Stimulated activated CD4-positive, alpha-beta T cell treated with anti-CD3 and anti-CD28 coated beads, Interleukin-12 subunit alpha, Interleukin-12 subunit beta, amount 100 ng/mL, for 48 hours (primary cell): ENCODE measurements at regions not wholly inside any gene's neighbourhood (a gene's known extent, or its start where the extent isn't known, plus 50 kb on each side); places are given as distances from the start of the nearest gene placed in this dataset.

ENCODE experiments used
- DNase-seq, 3 donors: peaks; one replicate each; pipeline ENCODE4 v3.0.0-alpha.2; 2020; ENCODE audit warnings: low read depth in 2 of 3, low spot score in 1 of 3

DNA sequence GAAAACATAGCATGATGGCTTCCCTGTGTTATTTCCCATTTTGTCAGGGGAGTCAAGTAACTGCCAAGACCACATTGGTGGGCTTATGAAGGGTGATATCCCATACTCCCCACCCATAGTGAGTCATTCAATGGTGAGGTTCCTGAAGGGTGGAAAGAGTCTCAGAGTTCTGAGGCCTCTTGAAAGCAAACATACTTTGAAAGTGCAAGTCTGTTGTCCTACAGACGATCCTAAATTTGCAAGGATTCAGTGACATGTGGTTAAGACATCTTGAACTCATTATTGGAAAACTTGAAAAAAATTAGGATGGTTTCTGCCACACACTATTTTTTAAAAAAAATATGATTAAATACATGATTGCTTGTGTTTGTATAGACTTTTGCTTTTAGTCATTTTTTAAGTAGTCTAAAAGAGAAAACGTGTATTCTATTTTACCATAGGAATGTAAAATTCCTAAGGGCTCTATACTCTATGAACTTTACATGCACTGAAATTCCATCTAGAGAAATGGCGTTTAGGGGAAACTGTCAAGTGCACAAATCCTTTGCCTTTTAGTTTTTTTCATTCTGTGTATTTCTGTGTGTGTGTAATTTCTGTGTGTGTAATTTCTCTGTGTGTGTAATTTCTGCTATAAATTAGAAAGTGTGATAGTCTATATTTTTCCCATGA is 225.5 kb upstream of the ADAMTS5 start:
- no peak for DNase-seq

DNA sequence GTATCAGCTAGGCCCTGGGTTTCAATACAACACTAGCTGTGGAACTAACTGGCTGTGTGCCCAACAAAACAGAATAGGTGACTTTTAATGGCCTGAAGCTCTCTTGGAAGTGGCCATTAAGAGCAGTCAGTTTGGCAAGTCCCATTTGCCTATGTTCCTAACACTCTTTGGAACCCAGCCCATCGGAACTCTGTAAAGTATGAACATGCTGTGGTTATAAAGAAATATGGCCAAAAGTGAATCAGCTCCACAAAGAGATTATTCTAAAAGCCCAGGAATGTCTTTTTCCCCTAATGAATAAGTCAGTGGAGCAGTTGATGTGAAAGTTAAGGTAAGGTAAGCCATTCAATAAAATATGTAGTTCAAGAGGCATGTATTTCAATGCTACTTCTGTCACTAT is 223.7 kb upstream of the ADAMTS5 start:
- DNase-seq, result no peak

DNA sequence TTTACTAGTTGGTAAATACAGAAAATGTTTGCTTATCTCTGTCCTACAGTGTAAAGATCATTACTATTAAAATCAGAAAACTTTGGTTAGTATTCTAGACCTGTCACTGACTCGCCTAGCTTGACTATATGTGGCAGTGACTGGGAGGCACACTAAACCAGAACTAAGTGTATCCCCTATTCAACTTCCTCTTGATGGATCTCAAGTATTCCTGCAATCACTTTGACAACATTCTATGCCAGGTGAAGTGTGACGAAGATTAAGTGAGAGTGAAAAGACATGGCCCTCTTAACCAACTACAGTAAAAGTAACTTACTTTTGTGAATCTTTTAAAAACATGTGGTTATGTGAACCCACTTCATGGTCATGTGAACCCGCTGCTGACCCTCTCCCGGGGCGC is 223.0 kb upstream of the ADAMTS5 start:
- no peak for DNase-seq

DNA sequence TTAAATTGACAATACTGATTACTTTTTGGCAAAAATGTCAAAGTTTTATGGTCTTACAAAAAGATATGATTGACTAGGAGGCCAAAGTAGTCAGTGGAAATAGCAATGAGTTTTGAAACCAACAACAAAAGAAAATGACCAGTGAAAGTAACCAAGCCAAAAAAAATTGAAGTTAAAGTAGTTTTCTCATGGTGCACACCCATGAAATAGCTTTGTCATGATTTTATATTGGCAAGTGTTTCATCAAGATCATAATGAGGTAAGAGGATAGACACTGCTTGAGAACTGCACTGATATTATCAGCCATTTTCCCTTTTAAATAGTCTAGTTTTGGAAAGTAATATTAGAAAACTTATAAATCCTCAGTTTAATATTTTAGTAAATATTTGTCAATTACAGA is 206.2 kb upstream of the ADAMTS5 start:
- DNase-seq, result no peak

DNA sequence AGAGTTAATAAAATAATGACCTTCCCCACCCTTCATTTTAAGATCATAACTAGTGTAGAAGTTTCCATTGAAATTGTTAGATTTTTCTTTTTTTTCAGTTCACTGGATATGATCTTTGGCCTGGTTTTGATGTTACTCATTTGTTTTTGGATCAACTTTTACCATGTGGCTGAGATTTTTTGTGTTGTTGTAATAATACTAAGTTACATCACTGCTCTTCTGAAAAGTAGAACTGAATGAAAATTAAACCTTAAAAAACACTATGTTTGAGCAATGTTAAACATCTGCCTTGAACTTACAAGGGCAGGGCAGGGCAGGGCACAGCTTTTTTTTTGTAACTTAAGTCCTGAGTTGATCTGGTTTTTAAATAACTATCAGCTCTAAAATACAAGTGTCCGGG is 204.8 kb upstream of the ADAMTS5 start:
- DNase-seq, result no peak

DNA sequence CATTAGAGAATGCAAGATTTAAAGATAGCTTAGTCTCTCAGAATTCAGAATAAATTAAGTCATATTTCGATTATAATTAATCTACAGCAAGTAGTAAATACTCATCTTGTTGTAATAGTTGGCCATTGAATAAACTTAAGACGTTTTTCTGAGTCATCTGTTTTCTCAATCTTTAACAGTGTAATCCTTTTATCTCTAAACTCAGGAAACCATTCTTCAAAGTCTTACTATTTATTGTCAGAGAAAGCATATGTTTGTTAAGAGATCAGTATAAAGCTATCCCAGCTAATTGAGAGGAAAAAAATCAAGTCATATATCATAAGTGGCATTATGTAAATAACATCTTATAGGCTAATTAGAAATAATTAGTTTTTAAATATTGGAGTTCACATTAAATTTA is 201.2 kb upstream of the ADAMTS5 start:
- no peak for DNase-seq

DNA sequence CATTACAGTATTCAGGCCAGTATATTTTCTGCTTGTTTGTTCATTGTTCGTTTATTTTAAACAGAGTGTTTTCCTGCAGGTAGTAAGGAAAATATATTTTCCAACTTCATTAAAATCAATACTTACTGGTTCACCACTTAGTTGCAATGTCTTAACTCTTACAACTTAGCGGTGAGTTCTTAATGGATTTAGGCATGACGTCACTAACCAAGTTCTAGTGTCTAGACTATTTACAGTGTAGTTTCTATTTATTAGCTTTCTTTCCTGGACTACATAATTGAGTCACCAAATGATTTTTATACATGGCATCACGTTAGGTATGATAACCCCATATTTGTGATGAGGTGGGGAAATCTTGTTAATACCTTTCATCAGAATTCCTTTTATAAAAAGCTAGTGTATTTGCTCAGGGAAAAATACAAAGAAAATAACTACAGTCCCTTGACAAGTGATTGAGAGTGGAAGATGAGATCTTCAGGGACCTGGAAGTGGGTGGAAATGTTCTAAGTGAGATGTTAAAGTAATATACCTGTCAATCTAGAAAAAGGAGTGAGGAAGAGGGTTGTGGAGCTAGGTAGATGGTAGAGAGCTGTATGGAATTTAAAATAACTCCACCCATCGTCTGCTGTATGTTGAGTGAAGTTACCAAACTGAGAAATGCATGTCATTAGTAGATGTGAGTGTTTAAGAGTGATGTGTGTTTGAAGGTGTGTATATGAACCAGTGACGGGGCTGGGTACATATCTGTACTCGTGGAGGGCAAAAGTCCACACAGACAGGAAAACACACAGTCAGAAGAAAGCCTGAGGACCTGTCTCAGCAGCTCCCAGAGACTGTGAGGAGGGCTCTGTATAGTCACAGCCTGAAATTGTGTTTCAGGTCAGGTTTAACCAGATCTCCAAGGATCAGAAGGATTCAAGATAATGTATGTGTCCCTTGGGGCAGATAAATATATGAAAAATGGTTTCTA is 197.6 kb upstream of the ADAMTS5 start:
- no peak for DNase-seq

DNA sequence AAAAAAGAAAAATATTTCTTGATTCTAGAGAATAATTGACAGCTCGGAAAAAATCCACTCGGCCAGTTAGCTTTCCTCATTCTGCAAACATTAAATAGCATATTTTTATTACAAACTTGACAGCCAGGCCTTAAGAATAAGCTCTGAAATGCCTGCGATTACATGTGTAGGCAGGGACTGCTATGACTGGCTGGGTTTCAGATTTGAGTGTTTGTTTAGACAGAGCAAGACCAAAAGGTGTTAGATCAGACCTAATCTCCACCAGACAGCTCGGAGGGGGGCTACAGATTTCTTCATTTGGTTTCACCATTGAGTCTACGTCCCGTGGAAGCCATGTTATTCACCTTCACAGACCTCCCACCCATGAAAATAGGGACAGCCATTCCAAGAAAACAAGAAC is 192.1 kb upstream of the ADAMTS5 start:
- DNase-seq, result no peak

DNA sequence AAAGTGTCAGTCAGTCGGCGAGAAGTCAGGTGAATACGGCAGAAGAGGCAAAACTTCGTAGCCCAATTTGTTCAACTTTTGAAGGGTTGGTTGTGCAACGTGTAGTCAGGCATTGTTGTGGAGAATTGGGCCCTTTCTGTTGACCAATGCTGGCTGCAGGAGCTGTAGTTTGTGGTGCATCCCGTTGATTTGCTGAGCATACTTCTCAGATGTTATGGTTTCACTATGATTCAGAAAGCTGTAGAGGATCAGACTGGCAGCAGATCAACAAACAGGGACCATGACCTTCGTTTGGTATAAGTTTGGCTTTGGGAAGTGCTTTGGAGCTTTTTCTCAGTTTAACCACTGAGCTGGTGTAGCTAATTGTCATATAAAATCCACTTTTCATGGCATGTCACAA is 190.2 kb upstream of the ADAMTS5 start:
- no peak for DNase-seq

DNA sequence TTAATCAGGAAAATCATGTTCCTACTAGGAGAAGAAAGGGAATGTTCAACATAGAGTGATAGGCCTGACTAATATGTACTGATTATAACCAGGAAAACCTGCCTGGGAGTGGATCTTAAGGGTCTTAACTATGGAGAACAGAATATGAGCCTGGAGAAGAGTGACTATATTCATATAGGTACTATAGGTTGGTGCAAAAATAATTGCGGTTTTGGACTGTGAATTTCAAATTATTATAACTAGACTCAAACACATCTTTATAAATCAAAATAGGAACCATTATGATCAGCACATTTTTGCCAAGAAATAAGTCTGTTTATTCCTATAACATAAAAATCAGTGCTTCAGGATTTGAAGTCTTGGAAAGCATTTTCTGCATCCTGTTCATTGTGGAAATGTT is 189.8 kb upstream of the ADAMTS5 start:
- DNase-seq, result no peak

DNA sequence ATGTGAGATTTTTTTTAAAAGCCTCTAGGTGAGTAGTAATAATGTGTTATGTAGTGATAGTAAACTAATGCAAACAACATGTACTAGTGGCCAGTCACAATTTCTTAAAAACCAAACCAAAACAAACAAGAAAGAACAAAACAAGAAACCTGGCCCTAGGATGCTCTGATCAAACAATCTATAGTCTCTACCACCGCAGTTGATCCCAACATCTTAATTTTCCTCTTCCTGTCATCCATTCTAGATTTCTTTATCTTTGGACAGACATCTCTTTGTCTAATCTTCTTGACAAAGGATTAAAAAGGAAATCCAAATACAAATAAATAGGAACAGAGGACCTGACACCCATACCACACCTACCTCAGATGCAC is 188.2 kb upstream of the ADAMTS5 start:
- no peak for DNase-seq

DNA sequence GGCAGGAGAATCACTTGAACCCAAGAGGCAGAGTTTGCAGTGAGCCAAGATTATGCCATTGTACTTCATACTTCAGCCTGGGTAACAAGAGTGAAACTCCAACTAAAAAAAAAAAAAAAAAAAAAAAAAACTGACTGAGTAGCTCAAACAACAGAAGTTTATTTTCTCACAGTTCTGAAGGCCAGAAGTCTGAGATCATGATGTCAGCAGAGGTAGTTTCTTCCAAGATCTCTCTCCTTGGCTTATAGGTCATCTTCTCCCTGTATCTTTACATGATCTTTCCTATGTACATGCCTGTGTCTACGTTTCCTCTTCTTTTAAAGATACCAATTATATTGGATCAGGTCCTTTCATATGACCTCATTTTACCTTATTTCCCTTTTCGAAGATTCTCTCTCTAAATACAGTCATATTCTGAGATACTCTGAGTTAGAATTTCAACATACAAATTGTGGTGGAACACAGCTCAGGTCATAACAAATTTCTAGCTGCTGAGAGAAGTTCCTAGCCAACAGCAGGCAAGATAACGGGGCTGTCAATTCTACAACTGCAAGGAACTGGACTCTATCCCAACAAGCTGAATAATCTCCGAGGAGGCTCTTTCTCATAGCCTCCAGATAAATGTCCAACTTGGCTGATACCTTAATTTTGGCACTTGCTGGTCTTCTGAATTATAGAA is 187.7 kb upstream of the ADAMTS5 start:
- no peak for DNase-seq

DNA sequence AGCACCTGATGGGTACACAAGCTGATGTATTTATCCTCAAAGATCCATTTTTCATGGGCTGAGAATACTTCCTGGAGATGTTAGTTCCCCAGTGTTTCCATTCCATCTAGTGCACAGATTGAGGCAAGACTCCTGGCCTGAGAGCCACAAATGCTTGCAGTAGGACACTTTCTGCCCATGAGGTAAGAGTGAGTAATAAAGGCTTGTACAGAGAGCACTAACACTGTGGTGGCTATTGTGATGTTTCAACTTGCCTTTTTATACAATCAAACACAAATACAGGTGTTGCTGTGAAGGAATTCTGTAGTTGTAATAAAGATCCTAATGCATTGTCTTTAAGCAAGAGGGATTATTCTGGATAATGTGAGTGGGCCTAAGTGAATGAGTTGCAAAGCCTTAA is 186.1 kb upstream of the ADAMTS5 start:
- no peak for DNase-seq

DNA sequence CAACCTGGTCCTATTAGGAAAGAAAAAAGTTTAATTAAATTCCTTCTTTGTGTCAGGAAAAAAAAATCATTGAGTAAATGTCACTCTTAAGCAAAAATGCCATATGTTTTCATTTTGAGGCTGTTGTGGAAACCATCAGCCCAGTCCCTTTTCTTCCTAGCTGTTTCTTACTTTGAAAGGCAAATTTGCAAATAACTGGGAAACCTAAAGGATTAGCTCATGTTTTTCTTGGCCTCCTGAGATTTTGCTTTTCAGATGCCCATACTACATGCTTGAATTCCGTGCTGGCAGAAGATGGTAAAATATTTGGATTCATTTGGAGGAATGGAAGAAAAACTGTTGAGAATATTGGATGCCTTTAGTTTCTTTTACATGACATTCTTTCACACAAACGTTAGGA is 182.1 kb upstream of the ADAMTS5 start:
- DNase-seq, result no peak

DNA sequence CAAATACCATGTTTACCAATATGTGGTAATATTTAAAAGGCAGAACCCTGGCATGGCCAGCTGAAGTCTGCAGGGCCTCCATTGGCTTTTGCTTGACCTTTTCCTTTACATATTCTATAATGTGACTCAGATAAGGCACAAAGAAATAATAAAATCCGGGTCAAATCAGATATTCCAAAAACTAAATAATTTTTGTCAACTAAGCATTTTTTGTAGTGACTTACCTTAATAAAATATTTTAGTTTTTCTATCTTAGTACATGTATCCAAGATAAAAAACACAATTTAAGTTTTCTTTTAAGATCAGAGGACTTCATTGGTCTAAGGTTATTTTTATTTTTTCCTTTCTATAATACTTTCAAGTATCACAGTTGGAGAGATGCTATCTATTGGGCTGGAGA is 179.4 kb upstream of the ADAMTS5 start:
- DNase-seq, result no peak

DNA sequence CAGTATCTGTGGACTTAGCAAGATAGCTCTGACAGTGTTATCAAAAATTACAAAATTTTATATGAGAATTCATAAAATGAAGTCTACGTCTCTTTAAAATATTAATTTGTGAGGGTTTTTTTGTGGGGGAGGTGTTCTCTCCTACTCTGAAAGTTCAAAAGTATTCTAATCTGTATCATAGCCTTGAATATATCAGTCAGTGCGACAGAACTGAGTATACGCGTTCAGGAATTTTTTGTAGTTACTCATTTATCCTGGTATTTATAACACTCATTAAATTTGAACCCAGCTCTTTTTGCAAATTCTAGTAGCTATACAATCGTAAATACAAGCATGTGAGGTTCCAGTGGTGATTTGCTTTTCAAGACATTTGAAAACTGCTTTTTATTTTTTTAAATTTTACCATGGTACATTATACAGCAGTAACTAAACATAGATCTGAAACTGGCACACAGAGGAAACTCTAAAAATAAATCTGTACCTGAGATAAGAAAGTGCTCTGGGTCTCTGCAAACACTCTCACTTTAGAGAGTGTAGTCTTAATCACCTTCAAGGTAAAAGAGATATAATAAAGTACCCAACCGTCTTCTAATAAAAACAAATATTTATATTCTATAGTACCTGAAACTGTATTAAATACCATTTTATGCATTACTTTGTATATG is 178.4 kb upstream of the ADAMTS5 start:
- no peak for DNase-seq

DNA sequence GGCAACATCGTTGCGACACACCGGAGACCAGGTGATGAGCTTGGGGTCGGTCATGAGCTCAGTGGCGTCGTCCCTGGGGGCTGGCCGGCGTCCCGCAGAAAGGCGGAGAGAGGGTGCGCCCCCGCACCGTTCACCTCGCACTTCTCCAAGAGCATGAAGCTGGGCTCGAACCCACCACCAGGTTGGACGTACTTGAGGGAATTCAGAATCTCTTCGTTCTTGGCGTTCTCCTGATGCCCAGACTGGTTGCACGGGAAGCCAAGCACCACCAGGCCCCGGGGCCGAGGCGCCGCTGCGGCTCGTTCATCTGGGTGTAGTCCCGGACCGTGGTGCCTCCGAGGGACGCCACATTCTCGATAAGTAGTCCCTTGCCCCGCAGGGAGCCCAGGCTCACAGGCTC is 176.6 kb upstream of the ADAMTS5 start:
- DNase-seq, result no peak

DNA sequence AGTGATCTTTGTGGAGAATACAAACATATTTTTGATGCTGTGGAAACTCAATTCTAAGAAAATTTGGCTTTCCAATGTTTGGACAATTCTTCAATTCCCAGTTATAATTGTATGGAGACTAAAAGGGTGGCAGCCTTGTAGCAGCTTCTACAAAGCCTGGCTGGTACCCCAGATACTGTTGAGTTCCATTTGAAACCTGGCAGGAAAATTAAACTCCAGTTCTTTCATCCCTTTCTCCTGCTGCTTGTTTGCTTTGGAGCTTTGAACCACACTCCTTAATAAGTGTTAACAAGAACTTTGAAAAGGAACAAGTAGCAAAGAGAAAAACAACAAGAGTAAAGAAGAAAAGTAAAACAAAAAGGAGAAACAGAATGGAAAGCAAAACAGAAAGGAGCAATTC is 172.6 kb upstream of the ADAMTS5 start:
- no peak for DNase-seq

DNA sequence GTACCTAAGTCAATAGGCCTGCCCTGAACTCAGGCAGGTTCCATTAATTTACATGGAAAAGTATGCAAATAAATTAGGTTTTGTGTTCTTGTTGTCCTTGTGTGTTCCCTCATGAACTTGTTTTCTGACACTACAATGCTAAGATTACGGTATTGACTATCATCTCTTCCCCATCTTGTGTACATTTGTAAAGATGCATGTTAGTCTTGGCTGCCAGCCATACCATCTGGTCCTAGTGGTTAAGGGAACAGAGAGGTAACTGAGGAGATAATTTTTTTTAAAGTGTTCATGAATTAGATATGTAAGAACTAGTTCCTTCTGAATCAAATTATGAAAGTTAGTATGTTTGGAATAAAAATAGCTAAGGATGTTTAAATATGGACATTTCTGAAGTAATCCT is 167.6 kb upstream of the ADAMTS5 start:
- DNase-seq, result no peak

DNA sequence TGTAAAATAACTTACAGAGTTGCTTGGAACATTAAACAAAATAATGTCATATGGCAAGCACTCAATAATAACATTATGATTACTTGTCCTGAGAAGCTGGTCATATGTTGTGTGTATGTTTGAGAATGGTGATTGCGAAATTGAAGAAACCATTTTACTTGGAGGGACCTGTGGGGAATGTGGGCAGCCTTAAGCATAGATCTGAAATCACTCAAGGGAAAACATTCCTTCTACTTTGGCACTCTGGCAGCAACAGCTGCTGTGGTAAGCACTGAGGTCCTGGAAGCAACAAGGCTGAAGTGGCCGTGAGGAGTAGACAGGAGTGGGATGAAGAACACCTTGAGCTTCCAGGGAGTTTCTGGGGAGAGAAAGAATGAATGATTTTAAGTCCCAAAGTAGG is 165.4 kb upstream of the ADAMTS5 start:
- DNase-seq, result no peak

DNA sequence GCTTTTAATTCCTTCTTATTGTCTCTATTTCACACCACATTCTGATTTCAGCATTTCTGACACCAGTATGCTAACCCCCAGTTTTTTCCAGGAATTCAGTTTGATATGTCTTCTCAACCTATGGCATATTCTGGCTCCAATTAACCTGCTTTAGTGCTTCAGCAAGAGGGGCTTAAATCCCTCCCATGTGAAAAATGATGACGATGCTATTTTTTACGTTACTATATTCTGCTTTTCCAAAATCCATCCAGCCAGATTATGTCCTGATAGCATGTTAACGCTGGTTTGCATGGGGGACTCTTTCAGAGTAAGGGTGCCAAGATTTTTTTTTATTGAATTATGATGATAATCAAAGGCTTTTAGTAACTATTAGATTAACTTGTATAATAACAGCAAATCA is 163.3 kb upstream of the ADAMTS5 start:
- no peak for DNase-seq

DNA sequence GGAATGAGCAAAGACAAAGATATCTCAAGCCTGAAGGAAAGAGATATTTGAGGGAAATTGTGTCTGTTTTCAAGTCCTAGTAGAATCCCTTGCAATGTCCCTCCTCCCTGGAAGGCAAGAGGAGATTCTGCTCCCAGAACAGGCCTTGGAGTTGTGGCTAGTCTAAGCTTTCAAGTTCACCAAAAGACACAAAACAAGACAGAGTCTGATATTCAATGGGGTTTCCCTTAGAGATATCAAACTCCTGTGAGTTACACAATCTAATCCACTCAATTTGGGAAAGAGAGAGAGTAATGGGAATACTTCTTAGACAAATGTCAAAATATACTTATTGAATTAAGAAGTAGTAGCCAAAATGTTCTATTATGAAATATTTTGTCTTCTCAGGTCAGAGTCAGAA is 162.8 kb upstream of the ADAMTS5 start:
- no peak for DNase-seq
